ENCODE measurements at regions not wholly inside any gene's neighbourhood (a gene's known extent, or its start where the extent isn't known, plus 50 kb on each side); places are given as distances from the start of the nearest gene placed in this dataset.

DNA sequence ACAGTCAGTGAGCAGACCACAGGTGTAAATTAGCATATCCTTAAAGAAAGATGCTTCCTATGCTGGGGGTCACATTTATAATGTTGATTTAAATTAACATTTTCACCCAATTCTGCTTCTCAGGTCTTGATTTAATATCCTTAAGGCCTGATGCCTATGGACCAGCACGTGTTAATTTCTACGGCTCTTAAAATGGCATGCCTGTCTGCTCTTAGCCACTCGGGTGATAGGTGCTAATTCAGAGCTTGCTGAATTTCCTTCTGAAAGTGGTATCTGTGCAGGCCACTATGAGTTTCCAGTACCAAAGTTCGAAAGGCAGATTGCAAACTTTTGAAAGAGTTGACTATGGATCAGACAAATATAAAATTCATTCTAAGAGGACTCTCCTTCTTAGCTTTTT, 487.4 kb upstream of the ADGRL2 start:
- TF ChIP-seq, protein P1, sequence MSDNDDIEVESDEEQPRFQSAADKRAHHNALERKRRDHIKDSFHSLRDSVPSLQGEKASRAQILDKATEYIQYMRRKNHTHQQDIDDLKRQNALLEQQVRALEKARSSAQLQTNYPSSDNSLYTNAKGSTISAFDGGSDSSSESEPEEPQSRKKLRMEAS (IDR thresholded peaks at IDR 0.05), result no peak
- TF ChIP-seq, protein P2, sequence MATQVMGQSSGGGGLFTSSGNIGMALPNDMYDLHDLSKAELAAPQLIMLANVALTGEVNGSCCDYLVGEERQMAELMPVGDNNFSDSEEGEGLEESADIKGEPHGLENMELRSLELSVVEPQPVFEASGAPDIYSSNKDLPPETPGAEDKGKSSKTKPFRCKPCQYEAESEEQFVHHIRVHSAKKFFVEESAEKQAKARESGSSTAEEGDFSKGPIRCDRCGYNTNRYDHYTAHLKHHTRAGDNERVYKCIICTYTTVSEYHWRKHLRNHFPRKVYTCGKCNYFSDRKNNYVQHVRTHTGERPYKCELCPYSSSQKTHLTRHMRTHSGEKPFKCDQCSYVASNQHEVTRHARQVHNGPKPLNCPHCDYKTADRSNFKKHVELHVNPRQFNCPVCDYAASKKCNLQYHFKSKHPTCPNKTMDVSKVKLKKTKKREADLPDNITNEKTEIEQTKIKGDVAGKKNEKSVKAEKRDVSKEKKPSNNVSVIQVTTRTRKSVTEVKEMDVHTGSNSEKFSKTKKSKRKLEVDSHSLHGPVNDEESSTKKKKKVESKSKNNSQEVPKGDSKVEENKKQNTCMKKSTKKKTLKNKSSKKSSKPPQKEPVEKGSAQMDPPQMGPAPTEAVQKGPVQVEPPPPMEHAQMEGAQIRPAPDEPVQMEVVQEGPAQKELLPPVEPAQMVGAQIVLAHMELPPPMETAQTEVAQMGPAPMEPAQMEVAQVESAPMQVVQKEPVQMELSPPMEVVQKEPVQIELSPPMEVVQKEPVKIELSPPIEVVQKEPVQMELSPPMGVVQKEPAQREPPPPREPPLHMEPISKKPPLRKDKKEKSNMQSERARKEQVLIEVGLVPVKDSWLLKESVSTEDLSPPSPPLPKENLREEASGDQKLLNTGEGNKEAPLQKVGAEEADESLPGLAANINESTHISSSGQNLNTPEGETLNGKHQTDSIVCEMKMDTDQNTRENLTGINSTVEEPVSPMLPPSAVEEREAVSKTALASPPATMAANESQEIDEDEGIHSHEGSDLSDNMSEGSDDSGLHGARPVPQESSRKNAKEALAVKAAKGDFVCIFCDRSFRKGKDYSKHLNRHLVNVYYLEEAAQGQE (IDR thresholded peaks at IDR 0.05; ENCODE audit: low read depth), result no peak
- TF ChIP-seq CEBPB (IDR thresholded peaks at IDR 0.05) (no peak), TCF12 (IDR thresholded peaks at IDR 0.05; ENCODE audit: low read depth) (no peak), NFIC (IDR thresholded peaks at IDR 0.05) (no peak), RAD21 (IDR thresholded peaks at IDR 0.05; ENCODE audit: low read depth) (no peak), FOXM1 (IDR thresholded peaks at IDR 0.05; ENCODE audit: borderline replicate concordance, low read depth) (no peak), ZBTB7A (IDR thresholded peaks at IDR 0.05; ENCODE audit: low read depth) (no peak), CREB1 (IDR thresholded peaks at IDR 0.05; ENCODE audit: low read depth) (no peak), TEAD4 (IDR thresholded peaks at IDR 0.05) (no peak), TAF1 (IDR thresholded peaks at IDR 0.05; ENCODE audit: low read depth) (no peak), YY1 (IDR thresholded peaks at IDR 0.05; ENCODE audit: low read depth) (no peak), EGR1 (IDR thresholded peaks at IDR 0.05) (no peak), EP300 (IDR thresholded peaks at IDR 0.05; ENCODE audit: borderline replicate concordance) (no peak)
- TF ChIP-seq, protein P3, sequence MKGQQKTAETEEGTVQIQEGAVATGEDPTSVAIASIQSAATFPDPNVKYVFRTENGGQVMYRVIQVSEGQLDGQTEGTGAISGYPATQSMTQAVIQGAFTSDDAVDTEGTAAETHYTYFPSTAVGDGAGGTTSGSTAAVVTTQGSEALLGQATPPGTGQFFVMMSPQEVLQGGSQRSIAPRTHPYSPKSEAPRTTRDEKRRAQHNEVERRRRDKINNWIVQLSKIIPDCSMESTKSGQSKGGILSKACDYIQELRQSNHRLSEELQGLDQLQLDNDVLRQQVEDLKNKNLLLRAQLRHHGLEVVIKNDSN (IDR thresholded peaks at IDR 0.05), result no peak

DNA sequence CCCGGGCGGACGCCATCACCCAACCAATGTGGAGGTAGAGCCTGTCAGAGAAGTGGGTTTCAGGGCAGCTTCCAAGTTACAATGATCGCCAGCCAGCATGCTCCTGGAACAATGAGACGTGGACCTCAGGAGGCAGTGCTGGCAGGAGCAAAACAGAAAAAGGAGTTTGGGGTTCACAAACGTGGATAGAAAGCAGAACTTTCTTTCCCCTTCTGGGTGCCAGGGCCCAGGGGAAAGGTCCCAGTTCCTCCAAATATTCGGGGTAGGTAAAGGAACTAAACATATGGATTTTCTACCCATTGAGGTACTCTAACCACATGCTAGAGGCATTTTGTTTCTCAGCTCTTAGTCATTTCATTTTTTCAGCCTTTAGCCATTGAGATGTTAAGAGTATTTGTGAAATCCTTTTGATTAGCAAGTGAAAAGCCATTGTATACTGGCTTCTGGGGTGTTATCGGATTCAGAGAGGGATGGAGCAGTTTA, 488.4 kb upstream of the ADGRL2 start:
- no peak for TF ChIP-seq NFIC (IDR thresholded peaks at IDR 0.05)
- TF ChIP-seq, protein P1 (IDR thresholded peaks at IDR 0.05), result no peak
- TF ChIP-seq EP300 (IDR thresholded peaks at IDR 0.05; ENCODE audit: borderline replicate concordance), result no peak
- TF ChIP-seq TCF12 (IDR thresholded peaks at IDR 0.05; ENCODE audit: low read depth), result no peak
- TF ChIP-seq TAF1 (IDR thresholded peaks at IDR 0.05; ENCODE audit: low read depth), result no peak
- no peak for TF ChIP-seq EGR1 (IDR thresholded peaks at IDR 0.05)
- no peak for TF ChIP-seq CREB1 (IDR thresholded peaks at IDR 0.05; ENCODE audit: low read depth)

DNA sequence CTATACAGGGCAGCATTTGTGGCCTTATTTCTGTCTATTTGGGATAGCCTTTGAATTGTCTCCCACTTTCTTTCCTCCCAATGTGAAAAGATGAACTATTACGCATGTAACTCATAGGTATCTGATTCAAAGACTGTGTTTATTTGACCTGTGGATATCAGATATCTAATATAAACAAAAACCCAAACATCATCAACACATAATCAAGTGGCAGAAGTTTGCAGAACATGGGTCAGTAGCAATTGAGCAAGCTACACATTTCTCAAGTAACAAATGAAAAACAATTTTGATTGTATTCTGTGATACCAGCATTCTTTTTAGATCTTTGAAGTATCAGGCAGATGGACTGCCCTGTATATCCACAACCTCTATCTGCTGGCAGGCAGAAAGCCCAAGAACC, 490.5 kb upstream of the ADGRL2 start:
- TF ChIP-seq TCF12 (IDR thresholded peaks at IDR 0.05; ENCODE audit: low read depth), result no peak
- TF ChIP-seq CREB1 (IDR thresholded peaks at IDR 0.05; ENCODE audit: low read depth), result no peak
- no peak for TF ChIP-seq RAD21 (IDR thresholded peaks at IDR 0.05; ENCODE audit: low read depth)
- TF ChIP-seq, protein P2 (IDR thresholded peaks at IDR 0.05; ENCODE audit: low read depth), result no peak
- no peak for TF ChIP-seq EP300 (IDR thresholded peaks at IDR 0.05; ENCODE audit: borderline replicate concordance)
- TF ChIP-seq, protein P1 (IDR thresholded peaks at IDR 0.05), result no peak
- TF ChIP-seq TEAD4 (IDR thresholded peaks at IDR 0.05), result no peak
- TF ChIP-seq, protein P3 (IDR thresholded peaks at IDR 0.05), result no peak
- TF ChIP-seq ZBTB7A (IDR thresholded peaks at IDR 0.05; ENCODE audit: low read depth), result no peak
- TF ChIP-seq CEBPB (IDR thresholded peaks at IDR 0.05), result no peak

DNA sequence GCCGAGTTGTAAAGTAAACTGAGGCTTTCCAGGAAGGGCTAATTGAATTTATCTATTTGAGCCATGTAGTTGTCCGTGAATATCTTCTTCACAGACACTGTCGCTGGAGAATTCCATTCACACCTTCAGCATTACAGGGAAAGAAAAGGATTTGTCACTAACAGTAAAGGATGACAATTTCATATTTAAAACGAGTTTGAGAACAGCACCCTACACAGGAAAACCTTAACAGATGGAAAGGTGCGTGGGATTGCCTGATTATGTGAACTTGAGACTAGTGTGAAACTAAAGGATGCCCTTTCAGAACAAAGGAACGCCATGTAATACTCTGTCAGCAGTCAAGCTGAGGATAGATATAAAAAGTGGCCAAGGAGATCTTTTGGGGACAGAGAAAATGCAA, 492.5 kb upstream of the ADGRL2 start:
- TF ChIP-seq, protein P3 (IDR thresholded peaks at IDR 0.05), result no peak
- TF ChIP-seq, protein P1 (IDR thresholded peaks at IDR 0.05), result no peak
- TF ChIP-seq EP300 (IDR thresholded peaks at IDR 0.05; ENCODE audit: borderline replicate concordance) (no peak), NFIC (IDR thresholded peaks at IDR 0.05) (no peak), YY1 (IDR thresholded peaks at IDR 0.05; ENCODE audit: low read depth) (no peak), CEBPB (IDR thresholded peaks at IDR 0.05) (no peak), CREB1 (IDR thresholded peaks at IDR 0.05; ENCODE audit: low read depth) (no peak), RAD21 (IDR thresholded peaks at IDR 0.05; ENCODE audit: low read depth) (no peak), ZBTB7A (IDR thresholded peaks at IDR 0.05; ENCODE audit: low read depth) (no peak), TEAD4 (IDR thresholded peaks at IDR 0.05) (no peak), TCF12 (IDR thresholded peaks at IDR 0.05; ENCODE audit: low read depth) (no peak), EGR1 (IDR thresholded peaks at IDR 0.05) (no peak), TAF1 (IDR thresholded peaks at IDR 0.05; ENCODE audit: low read depth) (no peak), FOXM1 (IDR thresholded peaks at IDR 0.05; ENCODE audit: borderline replicate concordance, low read depth) (no peak)
- TF ChIP-seq, protein P2 (IDR thresholded peaks at IDR 0.05; ENCODE audit: low read depth), result no peak
